GM18498 (cell line): ENCODE measurements at regions not wholly inside any gene's neighbourhood (a gene's known extent, or its start where the extent isn't known, plus 50 kb on each side); places are given as distances from the start of the nearest gene placed in this dataset.

ENCODE experiments used
- ATAC-seq: cut with Tn5 transposase; IDR thresholded peaks from one replicate; pipeline ENCODE4 v1.9.1; 2021; ENCODE audit warnings: mild to moderate bottlenecking, moderate library complexity; ENCODE audit not compliant: unreplicated experiment

DNA sequence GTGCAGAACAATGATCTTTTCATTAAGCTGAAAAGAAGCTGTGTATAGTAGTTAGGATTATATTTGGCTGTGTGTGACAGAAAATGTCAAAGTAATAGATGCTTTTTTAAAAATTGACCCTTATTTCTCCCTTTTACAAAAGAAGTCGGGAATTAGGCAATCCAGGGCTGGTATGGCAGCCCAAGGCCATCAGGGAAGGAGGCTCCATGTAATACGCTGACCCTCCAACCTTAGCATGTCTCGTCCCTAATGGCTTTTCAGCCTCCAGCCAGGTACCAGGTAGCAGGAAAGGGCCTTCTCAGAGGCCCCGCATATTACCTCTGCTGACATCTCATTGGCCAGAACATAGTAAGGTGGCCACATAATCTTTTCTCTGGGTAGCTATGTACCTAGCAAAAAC, 79.7 kb downstream of the VCPKMT start:
- ATAC-seq: no peak

DNA sequence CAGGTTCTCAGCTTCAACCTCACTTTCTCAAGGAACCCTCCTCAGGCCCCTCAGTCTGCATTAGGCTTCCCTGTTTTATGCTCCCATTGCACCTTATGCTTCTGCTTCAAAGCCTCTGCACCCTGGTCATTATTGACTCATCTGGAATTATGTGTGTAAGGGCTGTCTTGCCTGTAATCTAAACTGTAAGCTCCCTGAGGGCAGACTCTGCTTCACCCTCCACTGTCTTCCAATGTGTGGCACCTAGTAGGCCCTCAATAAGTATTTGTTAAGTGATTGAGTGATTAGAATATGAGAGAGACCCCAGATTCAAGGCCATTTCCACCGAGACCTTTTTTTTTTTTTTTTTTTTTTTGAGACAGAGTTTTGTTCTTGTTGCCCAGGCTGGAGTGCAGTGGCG, 79.1 kb downstream of the VCPKMT start:
- ATAC-seq: no peak

DNA sequence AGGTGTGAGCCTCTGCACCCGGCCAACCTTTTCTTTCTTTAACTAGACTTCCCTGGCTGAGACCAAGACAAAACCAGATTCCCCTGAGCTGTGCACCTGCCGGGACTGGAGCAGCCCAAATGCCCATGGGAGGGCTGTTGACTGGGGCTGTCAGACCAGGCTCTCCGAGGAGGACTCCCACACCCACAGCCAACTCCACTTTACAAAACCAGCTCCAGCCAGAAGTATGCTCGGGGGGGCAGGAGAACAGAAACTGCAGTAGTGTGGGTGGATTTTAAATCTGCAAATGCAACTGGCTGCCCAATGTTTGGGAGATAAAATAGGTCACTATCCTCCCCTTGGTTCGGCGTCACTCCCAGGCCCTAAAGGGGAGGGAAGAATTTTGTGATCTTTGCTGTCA, 78.5 kb downstream of the VCPKMT start:
- no peak for ATAC-seq

DNA sequence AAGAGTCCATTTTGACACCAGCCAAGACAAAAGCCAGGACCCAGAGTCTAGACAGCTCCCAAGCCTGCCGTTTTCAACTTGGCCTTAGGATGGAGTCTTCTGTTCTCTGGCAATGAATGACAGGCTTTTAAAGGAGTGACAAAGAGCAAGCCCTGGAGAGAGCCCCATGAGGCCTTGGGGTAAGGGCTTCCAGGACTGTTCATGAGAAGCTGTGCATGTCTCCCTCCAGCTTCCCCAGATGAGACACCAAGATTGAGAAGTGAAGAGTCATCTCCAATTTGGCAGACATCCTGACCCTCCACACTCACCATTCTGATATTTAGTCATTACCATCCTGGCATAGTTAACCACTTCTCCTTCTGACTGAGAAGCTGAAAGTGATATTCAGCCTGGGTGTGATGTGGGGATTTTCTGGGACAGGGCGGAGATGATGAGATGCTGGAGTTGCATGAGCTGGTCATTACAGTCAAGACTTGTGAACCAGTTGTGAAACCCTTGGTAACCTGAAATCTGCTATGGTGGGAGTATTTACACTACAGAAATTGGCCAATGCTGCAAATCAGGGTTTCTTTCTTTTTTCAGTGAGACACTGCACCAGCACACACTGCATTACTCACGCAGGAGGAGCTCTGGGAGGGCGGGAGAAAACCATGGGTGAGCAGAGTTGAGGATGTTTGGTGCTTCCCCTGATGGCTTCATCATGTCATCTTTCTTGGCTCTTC, 77.8 kb downstream of the VCPKMT start:
- ATAC-seq: peak; percentile 83

DNA sequence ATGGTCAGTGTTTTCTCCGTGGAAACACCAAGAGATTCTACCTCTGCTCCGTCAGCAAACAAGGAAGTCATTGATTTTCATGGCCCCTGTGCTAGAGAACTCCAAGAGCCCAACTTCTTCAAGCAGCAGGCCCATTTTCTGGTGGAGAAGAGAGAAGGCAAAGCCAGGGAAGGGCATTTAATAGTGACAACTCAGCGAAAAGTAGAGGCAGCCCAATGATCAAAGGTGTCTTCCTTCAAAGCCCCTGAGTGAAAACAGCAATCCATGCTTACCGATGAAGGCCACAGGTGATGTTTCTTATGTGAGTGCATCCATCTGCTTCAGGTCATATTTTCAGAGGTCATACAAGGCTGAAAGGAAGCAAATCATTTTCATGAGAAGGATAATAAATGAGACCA, 77.3 kb downstream of the VCPKMT start:
- ATAC-seq: no peak

- ATAC-seq: no peak
Measured at GRCh38 chr14:50039734-50040400, 76.5 kb downstream of the VCPKMT start.

DNA sequence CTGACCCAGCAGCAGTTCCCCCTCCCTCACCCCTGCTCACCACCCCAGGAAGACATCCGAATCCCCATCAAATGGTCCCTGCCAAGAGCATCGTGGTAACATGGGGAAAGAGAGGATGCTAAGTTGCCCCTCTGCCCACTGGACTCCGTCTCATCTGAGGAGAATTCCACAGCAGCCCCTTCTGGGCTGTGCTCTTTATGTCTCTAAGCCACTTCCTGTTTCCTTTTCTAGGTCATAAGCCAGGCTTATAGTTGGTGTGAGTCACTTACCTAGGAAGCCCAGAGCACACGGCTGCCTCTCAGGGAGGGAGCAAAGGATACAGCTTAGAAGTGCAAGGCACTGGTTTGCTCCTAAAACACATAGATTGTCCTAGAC, 76.0 kb downstream of the VCPKMT start:
- ATAC-seq: no peak

DNA sequence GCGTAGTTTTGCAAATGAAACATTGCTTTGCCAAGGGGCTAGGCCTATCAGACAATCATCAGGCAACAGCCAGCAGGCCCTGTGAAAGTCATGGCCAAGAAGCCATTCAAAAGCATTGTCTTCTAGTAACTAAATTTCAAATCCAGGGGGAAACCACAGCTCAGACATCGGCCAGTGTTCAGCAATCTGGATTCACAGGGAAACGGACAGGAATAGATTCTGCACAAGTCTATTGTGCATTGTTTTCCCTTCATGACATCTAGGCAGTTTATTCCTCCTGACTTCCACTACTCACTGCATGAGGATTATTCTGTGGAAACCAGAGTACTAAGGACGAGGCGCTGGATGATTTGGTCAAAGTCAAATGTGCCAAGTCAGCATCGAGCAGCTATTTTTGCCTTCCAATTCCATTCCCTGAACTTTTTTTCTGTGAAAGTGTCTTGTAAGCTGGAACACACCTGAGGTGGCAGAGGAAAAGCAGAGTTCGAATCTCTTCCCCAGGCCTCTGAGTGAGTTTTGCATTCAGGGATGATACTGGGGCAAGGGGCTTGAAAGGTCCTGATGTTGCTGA, 75.4 kb downstream of the VCPKMT start:
- ATAC-seq: no peak

DNA sequence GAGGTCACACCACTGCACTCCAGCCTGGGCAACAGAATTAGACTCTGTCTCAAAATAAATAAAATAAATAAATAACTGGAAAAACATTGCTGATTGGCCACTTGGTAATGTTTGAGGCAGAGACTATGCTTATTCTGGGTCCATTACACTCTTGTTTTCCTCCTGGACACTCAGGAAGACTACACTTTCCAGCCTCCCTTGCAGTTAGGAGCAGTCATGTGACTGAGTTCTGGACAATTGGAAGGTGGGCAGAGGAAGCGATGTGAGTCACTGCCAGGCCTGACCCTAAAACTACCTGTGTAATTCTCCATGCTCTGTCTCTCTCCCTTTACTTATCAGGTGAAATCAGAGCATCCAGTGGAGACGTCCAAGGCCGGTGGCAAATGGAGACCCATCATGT, 74.4 kb downstream of the VCPKMT start:
- ATAC-seq: no peak

GRCh38 chr14:50044042-50044651, 72.2 kb downstream of the VCPKMT start:
- ATAC-seq: no peak

DNA sequence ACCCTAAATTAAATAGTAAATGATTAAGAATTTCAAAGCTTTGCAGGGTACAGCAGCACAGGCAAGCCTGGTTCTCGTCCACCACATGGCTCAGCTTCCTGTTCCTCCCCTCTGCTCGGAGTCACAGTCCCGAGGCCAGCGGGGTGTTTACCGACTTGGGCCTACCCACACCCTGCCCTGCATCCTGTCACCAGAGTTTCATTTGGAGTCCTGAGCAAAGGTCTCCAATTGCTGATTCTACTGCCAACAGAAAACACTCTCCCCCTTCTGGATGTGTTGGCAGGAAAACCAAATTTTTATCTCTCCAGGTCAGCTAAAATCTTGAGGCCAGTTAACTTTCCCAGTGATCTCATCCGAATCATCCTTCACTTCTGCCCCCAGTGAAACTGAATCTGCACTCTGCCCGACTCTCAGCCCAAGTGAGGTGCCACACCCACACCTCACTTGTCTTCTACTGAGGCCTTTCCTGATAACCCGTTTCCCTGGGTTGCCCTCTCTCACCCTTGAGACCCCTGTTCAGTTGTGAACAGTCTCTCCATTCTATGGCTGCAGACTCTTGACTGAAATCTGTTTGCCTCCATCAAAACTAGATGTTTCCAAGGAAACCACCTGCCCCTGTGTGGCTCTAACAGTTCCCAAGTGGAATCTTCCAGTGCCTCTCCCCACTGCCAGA, 71.2 kb downstream of the VCPKMT start:
- ATAC-seq: peak; percentile 80

GRCh38 chr14:50045837-50046236, 70.5 kb downstream of the VCPKMT start:
- ATAC-seq: no peak

GRCh38 chr14:50047274-50047676, 69.1 kb downstream of the VCPKMT start:
- peak; percentile 67 for ATAC-seq

DNA sequence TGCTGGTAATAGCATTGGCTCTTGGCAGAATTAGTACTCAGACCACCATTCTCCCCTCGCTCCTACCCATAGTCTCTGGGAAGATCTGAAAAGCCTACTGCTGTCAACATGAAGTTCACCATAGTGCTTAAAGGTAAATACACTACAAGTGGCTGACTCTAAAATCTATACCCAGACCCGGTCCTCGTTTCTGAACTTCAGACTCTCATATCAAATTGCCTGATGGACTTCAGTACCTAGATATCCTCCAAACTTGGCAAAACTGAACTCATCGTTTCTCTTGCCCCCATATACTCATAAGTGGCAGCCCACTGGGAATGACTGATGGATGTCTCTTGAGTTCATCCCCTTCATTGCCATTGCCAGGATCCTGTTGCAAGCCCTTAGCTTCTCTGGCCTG, 67.3 kb downstream of the VCPKMT start:
- no peak for ATAC-seq

DNA sequence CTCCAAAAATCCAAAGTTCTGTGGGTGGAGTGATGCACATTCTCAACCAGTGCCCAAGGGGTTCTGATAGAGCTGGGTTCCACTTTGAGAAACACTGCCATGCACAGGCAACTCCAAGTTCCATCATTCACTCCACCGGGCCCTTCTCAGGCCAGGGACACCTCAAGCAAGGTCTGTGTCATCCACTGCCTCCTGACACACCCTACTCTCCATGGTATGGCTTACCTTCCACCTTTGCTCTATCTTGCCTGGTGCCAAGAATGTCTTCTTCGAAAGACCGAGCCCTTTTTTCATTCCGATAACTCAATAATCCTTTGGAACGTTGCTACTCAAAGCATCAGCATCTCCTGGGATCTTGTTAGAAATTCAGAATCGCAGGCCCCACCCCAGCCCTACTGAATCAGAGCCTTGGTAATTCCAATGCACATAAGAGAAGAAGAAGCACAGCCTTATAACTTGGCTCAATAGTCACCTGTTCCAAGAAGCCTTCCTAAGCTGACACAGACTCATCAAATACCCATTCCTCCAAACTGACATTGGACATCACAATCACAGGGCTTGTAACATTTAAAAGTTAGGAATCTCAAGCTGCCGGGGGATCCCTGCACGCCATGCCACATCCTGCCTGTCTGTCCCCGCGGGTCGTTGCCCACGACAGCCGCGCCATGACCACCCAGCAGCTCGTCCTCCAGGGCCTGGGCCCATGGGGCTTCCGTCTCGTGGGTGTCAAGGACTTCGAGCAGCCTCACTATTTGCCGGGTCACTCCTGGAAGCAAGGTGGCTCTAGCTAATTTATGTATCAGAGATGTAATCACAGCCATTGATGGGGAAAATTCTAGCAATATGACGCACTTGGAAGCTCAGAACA, 66.4 kb downstream of the VCPKMT start:
- ATAC-seq: no peak

- ATAC-seq: no peak
Measured at GRCh38 chr14:50051106-50051505, 65.3 kb downstream of the VCPKMT start.

DNA sequence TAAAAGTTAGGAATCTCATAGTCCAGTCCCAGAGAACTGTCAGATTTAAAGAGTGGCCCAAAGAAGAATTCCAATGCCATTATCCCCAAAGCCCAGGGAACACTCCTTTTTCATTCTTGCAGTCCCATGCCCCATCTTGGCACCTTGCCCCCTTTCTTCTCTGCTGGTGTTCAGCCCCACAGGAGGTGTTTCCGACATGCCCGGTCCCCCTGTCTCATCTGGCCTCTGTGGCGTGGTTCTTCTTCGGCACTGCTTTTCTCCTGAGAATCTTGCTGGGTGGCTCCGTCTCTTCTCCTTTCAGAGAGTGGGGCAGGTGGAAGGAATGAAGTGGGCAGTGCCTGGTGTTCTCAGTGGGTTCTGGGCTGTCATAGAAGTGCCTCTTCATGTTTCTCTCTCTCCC, 64.7 kb downstream of the VCPKMT start:
- ATAC-seq: no peak

GRCh38 chr14:50052517-50052916, 63.9 kb downstream of the VCPKMT start:
- ATAC-seq: no peak

GRCh38 chr14:50053935-50054334, 62.4 kb downstream of the VCPKMT start:
- no peak for ATAC-seq

GRCh38 chr14:50055461-50056228, 60.7 kb downstream of the VCPKMT start:
- ATAC-seq: no peak
